Gastroesophageal sphincter (tissue), 3 donors: ENCODE measurements at regions not wholly inside any gene's neighbourhood (a gene's known extent, or its start where the extent isn't known, plus 50 kb on each side); places are given as distances from the start of the nearest gene placed in this dataset.

Experiments used
- CTCF ChIP-seq, 4 experiments: fragments of 200-600 bp in 2 of 4; fragments of 450-650 bp in 2 of 4; sonication (generic) in 1 of 4; IDR thresholded peaks; one replicate each; pipeline ENCODE4 v1.5.1; 2017 to 2019; ENCODE audit warnings: antibody characterized with exemption in 4 of 4, mild to moderate bottlenecking in 2 of 4, moderate library complexity in 2 of 4
- POLR2A ChIP-seq, 2 donors: fragments of 450-650 bp; IDR thresholded peaks; one replicate each; pipeline ENCODE4 v1.6.1; 2017; ENCODE audit warnings: antibody characterized with exemption in 2 of 2, mild to moderate bottlenecking in 2 of 2, moderate library complexity in 1 of 2
- POLR2AphosphoS5 ChIP-seq: sonication (generic); formaldehyde crosslinking; IDR thresholded peaks from one replicate; pipeline ENCODE4 v1.6.1; 2017; ENCODE audit warnings: antibody characterized with exemption

DNA sequence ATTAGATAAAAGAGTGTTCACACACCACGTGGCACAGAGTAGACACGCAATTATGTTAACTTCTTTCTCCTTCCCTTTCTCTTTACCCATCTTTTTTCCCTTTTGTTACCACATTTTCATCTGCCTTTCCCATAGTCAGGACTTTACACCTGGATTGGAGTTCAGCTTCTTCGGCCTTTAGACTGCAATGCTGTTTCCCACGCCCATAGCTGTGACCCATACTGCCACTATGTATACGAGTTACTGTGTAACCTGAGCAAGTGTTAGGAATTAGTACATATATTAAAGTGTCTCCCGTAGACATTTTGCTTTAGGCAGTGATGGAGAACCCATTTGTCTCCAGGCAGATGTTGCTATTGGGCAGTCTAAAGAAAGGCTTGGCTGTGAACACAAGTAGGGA lies 143.6 kb upstream of the SLC28A3 start:
- TF ChIP-seq POLR2AphosphoS5, result no peak
- no peak for TF ChIP-seq CTCF (IDR thresholded peaks at IDR 0.05)
- TF ChIP-seq POLR2A (IDR thresholded peaks at IDR 0.05), result no peak
